ENCODE measurements at regions not wholly inside any gene's neighbourhood (a gene's known extent, or its start where the extent isn't known, plus 50 kb on each side); places are given as distances from the start of the nearest gene placed in this dataset.
"Not testable (repeated sequence)": the region's sequence is repeated elsewhere in the genome, so short reads cannot be mapped to it uniquely, and the experiment has no call there.

DNA sequence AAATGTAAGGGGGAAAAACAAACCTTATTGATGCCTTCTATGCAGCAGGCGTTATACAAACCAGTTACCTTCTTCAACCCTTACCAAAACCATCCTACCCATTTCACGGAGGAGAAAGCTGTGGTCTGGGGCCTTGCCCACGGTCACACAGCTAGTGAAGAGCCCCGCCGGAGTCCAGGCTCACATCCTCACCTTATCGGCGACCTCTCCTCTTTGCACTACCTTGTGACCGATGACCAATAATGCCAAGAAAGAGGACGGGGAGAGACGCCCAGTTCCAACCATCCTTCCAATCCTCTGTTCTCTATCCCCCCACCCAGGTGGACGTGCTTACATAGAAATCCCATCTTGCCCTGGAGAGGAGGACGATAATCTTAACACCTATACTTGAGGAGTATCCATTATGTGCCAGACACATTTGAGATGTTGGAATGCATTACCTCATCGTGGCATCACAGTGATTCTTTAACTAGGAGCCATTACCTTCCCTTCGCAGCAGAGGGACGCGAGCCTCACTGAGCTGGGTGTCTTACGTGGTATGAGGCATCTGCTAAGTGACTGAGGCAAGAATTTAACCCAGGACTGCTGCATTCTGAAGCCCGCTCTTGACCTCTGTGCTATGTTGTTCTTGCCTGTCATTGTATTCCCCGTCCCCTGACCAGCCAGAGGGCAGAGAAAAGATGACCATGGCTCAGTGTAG, 253.7 kb upstream of the B3GAT1 start:
- no peak for DNase-seq (ENCODE audit: low read depth)

GRCh38 chr11:134665188-134665535, 253.1 kb upstream of the B3GAT1 start:
- DNase-seq (ENCODE audit: low read depth), result no peak

GRCh38 chr11:134664447-134665187, 252.6 kb upstream of the B3GAT1 start:
- no peak for DNase-seq (ENCODE audit: low read depth)

DNA sequence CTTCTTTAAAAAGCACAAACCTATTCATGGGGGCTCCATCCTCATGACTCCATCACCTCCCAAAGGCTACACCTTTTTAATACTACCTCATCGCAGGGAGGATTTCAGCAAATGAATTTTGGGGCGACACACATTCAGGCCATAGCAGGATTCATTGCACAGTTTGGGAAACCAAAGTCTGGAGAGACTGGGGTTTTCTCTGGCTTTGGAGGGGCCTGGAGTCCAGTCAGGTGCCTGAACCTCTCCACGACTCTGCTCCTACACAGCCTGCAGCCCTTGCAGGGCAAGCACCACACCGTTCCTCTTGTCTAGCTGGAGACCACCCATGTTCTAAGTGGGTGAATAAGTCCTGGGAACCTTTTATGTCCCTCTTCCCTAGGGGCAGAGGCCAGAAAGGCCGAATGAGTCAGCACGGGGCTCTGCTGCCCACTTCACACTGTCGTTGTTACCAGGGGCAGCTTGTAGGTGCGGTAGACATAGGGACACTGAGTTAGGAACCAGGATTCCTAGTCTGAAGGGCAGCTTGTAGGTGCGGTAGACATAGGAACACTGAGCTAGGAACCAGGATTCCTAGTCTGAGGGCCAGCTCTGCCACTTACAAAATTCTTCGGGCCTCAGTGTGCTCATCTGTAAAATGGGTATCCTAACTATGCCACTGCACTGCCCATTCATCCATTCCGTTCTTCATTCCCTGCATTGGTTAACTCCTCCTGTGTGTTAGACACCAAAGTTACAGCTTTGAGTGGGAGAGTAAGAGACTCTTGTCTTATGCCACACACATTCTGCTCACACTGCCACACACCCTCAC, 251.7 kb upstream of the B3GAT1 start:
- no peak for DNase-seq (ENCODE audit: low read depth)

DNA sequence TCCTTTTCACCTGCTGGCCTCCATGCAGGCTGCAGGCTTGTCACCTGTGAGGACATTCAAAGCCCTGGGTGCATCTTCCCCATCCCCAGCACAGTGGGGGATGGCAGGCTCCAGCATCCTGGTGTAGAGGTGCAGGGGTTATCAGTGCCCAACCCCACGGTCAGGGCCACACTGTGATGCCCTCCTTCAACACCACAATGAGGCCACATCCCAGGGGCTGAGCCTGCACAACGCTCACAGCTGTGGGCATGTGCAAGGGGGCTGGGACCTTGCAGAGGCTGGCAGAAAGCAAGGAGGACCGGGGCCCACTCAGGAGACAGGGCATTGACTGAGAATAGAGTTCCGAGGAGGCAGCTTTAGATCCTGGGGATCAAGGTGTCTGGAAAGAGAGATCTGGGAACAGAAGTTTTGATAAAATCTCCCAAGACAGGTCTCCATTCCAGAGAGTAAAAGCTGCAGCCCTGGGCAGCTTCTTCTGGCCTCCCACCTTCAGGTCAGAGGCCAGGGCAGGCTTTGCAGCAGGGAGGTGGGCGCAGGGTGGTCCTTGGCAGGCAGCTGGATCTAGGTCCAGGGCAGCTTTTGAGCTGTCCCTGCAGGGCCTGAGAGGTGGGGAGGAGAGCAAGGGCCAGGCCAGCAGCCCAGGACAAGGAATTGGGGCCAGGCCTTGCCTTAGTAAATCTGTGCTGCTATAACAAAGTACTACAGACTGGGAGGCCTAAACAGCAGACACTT, 250.8 kb upstream of the B3GAT1 start:
- no peak for DNase-seq (ENCODE audit: low read depth)

DNA sequence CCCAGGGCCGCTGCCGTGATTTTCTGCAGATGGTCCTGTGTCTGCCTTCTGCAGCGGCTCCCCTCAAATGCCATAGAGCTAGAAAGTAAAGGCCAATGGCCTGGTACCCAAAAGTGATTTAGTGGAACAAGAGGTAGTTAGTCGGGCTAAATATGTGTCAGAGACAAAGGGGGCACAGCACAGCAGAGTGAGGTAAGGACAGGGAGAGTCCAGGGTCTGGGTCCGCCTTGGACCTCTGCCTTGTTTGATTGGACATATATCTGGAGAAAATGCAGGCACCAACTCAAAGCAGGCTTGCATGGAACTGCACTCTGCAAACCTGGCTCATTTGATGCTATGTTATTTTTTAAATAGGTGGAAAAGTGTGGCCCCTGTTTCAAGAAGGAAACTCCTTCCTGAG, 249.6 kb upstream of the B3GAT1 start:
- DNase-seq (ENCODE audit: low read depth), result no peak

DNA sequence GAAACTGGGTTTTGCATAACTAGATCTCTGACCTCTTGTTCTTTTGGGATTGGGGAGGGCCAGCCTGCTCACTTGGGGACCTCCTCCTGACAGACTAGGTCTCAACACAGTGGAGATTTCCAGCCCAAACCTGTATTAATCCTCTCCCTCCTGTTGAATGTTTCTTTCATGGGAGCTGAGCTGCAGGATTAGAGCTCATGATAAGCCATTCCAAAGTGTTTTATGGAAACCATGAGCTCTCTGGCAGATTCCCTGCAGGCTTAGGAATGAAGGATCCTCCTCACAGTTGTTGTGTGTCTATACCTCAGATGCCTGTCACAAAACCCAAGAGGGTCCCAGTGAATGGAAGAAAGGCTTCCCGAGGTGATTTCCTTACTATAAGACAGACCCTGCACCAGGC, 248.4 kb upstream of the B3GAT1 start:
- no peak for DNase-seq (ENCODE audit: low read depth)

DNA sequence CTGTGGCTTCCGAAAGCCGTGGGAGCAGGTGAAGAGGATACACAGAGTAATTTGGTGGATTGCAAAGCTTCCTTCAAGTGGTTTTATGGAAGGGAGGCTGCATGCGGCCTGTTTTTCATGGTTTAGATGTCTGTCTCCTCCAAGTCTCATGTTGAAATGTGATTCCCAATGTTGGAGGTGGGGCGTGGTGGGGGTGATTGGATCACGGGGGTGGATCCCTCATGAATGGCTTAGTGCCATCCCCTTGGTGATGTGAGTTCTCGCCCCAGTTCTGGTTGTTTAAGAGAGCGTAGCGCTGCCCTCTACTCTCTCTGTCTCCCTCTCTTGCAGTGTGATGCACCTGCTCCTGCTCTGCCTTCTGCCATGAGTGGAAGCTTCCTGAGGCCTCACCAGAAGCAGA, 247.8 kb upstream of the B3GAT1 start:
- DNase-seq (ENCODE audit: low read depth), result no peak

DNA sequence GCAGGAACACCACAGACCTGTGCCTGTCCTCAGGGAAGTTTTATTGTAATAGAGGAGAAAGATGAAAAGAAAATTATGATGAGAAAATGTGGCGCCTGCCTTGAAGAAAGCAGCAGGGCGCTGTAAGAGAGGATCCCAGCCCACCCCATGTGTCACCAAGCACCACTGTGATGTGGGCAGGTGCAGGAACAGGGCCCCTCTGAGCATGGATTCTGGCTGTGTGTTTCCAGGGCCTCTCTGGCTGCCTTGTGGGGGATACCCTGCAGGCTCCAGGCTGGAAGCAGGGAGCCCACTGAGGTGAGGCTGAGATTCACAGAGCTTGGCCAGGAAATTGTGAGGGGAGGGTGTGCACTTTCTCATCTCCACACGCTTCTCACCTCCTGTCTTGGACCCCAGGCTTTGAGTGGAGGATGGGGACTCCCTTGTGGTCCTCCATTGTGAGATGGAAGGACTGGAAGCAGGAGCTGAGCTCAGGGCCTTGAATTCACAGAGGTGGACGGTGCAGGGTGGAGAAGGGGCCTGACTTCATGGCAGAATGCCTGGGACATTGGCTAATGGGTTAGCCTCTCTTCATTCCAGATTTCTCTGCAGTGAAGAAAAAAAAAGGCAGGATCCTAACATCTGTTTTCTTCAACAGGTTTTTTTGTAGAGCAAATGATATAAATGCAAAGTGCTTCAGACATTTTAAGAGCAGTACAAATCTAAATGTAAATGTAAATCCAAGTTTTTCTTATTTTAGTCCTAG, 246.6 kb upstream of the B3GAT1 start:
- no peak for DNase-seq (ENCODE audit: low read depth)

DNA sequence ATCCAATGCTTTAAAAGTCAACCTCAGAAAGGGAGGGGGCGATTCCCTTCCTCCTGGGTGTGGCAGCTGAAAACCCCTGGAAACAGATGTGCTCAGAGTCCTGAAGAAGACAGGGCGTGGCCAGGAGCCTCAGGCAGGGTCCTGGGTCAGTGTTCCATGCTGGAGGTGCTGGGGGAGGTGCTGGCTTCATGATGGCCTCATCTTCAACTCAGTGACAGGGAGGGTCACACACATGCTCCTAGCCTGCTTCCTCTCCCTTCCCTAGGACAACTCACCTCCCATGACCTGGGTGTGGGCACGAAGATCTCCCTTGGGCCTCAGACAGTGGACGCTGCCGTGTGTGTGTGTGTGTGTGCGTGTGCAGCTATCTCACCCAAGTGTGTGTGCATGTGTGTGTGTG, 245.6 kb upstream of the B3GAT1 start:
- DNase-seq (ENCODE audit: low read depth), result no peak

DNA sequence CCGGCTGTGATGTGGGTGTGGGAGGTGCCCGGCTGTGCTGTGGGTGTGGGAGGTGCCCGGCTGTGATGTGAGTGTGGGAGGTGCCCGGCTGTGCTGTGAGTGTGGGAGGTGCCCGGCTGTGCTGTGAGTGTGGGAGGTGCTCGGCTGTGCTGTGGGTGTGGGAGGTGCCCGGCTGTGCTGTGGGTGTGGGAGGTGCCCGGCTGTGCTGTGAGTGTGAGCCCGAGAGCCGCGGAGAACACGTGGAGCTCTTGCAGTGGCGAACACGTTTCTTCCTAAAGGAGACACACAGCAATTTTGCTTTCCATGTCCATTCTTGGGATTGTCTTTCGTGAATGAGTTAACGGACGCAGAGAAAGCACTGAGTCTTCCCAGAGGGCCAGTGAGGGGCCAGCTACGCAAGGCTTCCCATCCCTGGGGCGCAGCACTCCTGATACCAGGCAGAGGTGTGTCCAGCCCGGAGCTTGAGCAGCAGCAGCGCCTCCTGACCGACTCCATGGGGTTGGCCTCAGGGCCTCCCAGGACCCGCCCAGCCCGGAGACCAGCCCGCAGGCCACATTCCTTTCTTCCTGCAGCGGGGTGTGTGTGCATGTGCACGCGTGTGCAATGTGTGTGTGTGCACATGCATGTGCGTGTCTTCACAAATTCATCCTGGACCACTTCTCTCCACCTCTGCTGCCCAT, 245.0 kb upstream of the B3GAT1 start:
- no peak for DNase-seq (ENCODE audit: low read depth)

- not testable (repeated sequence) for DNase-seq (ENCODE audit: low read depth)
Measured at GRCh38 chr11:134656086-134656840, 244.2 kb upstream of the B3GAT1 start.

- no peak for DNase-seq (ENCODE audit: low read depth)
Measured at GRCh38 chr11:134655189-134655989, 243.3 kb upstream of the B3GAT1 start.

DNA sequence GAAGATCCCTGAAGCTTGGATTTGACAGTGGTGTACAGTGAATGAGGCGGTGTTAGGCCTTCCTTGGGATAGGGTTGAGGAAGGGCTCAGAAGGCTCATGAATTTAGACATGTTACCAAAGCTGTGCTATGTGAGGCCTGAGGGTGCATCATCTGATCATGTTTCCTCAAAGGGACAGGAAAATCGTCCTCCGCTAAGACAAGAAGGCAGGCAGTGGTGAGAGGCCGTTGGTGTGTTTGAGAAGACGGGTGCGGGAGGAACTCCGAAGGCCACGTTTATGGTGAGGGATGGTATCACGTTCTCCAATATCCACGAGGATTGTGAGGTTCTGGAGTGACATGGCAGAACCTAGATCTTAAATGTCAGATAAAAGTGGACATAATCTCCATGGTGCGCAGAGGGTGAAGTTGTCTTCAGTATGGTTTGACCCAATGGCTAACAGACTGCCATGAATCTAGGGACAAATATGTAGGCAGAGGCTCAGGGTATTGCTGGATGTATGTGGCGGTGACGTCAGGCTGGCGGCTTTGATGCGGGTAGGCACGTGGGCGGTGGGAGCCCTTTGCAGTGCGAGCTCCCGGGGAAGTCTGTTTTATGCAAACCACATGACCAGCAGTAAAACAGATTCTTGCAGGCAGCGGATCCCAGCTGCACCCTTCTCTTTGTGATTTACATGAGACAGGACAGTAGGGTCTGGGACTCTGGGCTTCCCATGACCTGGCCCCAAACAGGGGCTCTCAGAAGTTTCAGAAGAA, 242.3 kb upstream of the B3GAT1 start:
- DNase-seq (ENCODE audit: low read depth), result peak; percentile 25

- no peak for DNase-seq (ENCODE audit: low read depth)
Measured at GRCh38 chr11:134652586-134653255, 240.7 kb upstream of the B3GAT1 start.

GRCh38 chr11:134647066-134647743, 235.2 kb upstream of the B3GAT1 start:
- DNase-seq (ENCODE audit: low read depth), result no peak

GRCh38 chr11:134646561-134646960, 234.5 kb upstream of the B3GAT1 start:
- DNase-seq (ENCODE audit: low read depth), result no peak

DNA sequence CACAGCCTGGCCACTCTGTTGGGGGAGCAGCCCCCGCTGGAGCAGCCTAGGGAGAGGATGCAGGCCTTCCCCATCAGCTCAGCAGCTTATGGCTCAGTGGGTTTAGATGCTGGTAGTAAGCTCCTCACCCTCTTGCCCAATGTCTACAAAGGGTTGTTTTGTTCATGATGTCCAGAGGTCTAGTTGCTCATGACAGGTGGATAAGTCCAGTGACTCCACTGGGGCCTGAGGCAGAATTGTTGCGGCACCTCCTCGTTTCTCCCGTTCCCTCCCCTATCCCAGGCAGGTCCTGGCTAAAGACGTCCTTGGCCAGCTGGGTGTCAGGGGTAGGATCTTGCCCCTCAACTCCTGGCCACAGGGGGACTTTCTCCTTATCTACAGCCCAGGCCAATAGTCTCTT, 233.5 kb upstream of the B3GAT1 start:
- no peak for DNase-seq (ENCODE audit: low read depth)
